H1 (cell line): ENCODE measurements at regions not wholly inside any gene's neighbourhood (a gene's known extent, or its start where the extent isn't known, plus 50 kb on each side); places are given as distances from the start of the nearest gene placed in this dataset.
A peak's percentile ranks its signal among the peaks of the same experiment; 100 is the strongest.

Experiments
- CTCF ChIA-PET: fragments of 300-600 bp; sonication (Branson Sonifier 250); formaldehyde crosslinking; loops from one replicate; lab custom pipeline; 2021; ENCODE audit not compliant: partially characterized antibody; lab: Charles Lee
- POLR2A ChIA-PET: fragments of 300-600 bp; sonication (Branson Sonifier 250); formaldehyde crosslinking; loops from one replicate; lab custom pipeline; 2021; ENCODE audit warnings: inconsistent platforms; ENCODE audit not compliant: partially characterized antibody; lab: Charles Lee
- DNase-seq, 2 experiments: peaks; one replicate each; pipeline versions ENCODE4 v3.0.0 to v3.0.0-alpha.2; 2010 to 2022; ENCODE audit warnings: low spot score in 2 of 2, low read depth in 1 of 2, mixed read lengths in 1 of 2
- FAIRE-seq: peaks from 2 replicates; lab custom pipeline; 2011; peaks lifted over from hg19 to GRCh38; lab: Jason Lieb, UNC
- H2AFZ ChIP-seq: 2 replicates; pipeline ENCODE4 v1.8.1; 2012; ENCODE audit warnings: low read length, inconsistent platforms
- H2AK5ac ChIP-seq: 2 replicates; pipeline ENCODE4 v1.6.1; 2013; ENCODE audit warnings: low read depth, low read length
- H2BK120ac ChIP-seq: replicated peaks from 2 replicates; pipeline ENCODE3; 2013; ENCODE audit warnings: low read depth, low read length, inconsistent platforms
- H2BK12ac ChIP-seq: 2 replicates; pipeline ENCODE4 v1.6.1; 2013; ENCODE audit warnings: low read depth, low read length
- H2BK15ac ChIP-seq: 2 replicates; pipeline ENCODE4 v1.6.1; 2013; ENCODE audit warnings: low read length
- H2BK20ac ChIP-seq: 2 replicates; pipeline ENCODE4 v1.6.1; 2013; ENCODE audit warnings: low read length
- H2BK5ac ChIP-seq: 2 replicates; pipeline ENCODE4 v1.6.1; 2013; ENCODE audit warnings: low read depth, low read length
- H3K14ac ChIP-seq: 2 replicates; pipeline ENCODE4 v1.6.1; 2013; ENCODE audit warnings: inconsistent platforms; ENCODE audit not compliant: insufficient read length
- H3K18ac ChIP-seq: 2 replicates; pipeline ENCODE4 v1.6.1; 2013; ENCODE audit warnings: low read length; ENCODE audit errors: extremely low read depth
- H3K23ac ChIP-seq: 2 replicates; pipeline ENCODE4 v1.6.1; 2013; ENCODE audit warnings: inconsistent platforms; ENCODE audit not compliant: insufficient read length
- H3K23me2 ChIP-seq: 2 replicates; pipeline ENCODE4 v1.6.1; 2013; ENCODE audit warnings: low read depth, low read length
- H3K27ac ChIP-seq: 2 replicates; pipeline ENCODE4 v1.6.1; 2011; ENCODE audit warnings: low read depth, low read length, inconsistent platforms
- H3K27me3 ChIP-seq, 4 experiments: replicated peaks in 1 of 4; 1 replicate in 1 of 4; 2 replicates in 3 of 4; pipeline versions ENCODE4 v1.6.1 to v1.8.1; 2011 to 2013; ENCODE audit warnings: low read length in 3 of 4, mild to moderate bottlenecking in 3 of 4, inconsistent platforms in 2 of 4, mixed read lengths in 2 of 4, moderate library complexity in 1 of 4; ENCODE audit not compliant: control insufficient read depth in 3 of 4, insufficient read depth in 3 of 4; ENCODE audit errors: extremely low read depth in 1 of 4
- H3K36me3 ChIP-seq, 4 experiments: 2 replicates each; pipeline versions ENCODE4 v1.6.1 to v1.8.1; 2011 to 2013; ENCODE audit warnings: mild to moderate bottlenecking in 4 of 4, low read length in 3 of 4, moderate library complexity in 2 of 4, control low read depth in 1 of 4, inconsistent platforms in 1 of 4; ENCODE audit not compliant: insufficient read depth in 4 of 4, control insufficient read depth in 2 of 4
- H3K4ac ChIP-seq: replicated peaks from 2 replicates; pipeline ENCODE3; 2013; ENCODE audit warnings: low read length, low read depth, mixed read lengths, inconsistent platforms; ENCODE audit not compliant: insufficient read length
- H3K4me1 ChIP-seq, 4 experiments: replicated peaks in 1 of 4; 1 replicate in 1 of 4; 2 replicates in 3 of 4; pipeline versions ENCODE4 v1.6.1 to v1.8.1; 2011 to 2013; ENCODE audit warnings: low read length in 3 of 4, inconsistent platforms in 2 of 4, mixed read lengths in 1 of 4; ENCODE audit not compliant: insufficient read depth in 4 of 4, control insufficient read depth in 3 of 4
- H3K4me2 ChIP-seq, 2 experiments: 2 replicates each; pipeline versions ENCODE4 v1.6.1 to v1.8.1; 2011 to 2013; ENCODE audit warnings: low read depth in 2 of 2, low read length in 2 of 2, control low read depth in 1 of 2, inconsistent platforms in 1 of 2, mild to moderate bottlenecking in 1 of 2; ENCODE audit not compliant: insufficient read depth in 1 of 2
- H3K4me3 ChIP-seq, 4 experiments: fragments of 200-600, 300-600 bp in 1 of 4; sonication (generic), shearing (Covaris generic), sonication (Bioruptor Twin) in 1 of 4; 2 replicates each; pipeline versions ENCODE4 v1.5.1 to v1.8.1; 2011 to 2016; ENCODE audit warnings: low read length in 4 of 4, low read depth in 3 of 4, control low read depth in 2 of 4, inconsistent platforms in 2 of 4, mild to moderate bottlenecking in 2 of 4, mixed read lengths in 1 of 4, moderate library complexity in 1 of 4; ENCODE audit not compliant: insufficient read depth in 2 of 4; ENCODE audit errors: extremely low read depth in 1 of 4
- H3K56ac ChIP-seq: replicated peaks from 2 replicates; pipeline ENCODE3; 2013; ENCODE audit warnings: low read depth, mild to moderate bottlenecking, mixed read lengths, low read length, inconsistent platforms; ENCODE audit not compliant: insufficient read length
- H3K79me1 ChIP-seq: 2 replicates; pipeline ENCODE4 v1.6.1; 2013; ENCODE audit warnings: low read depth, low read length, control low read depth
- H3K79me2 ChIP-seq, 2 experiments: 2 replicates each; pipeline versions ENCODE4 v1.6.1 to v1.8.1; 2012 to 2013; ENCODE audit warnings: low read length in 2 of 2, mild to moderate bottlenecking in 2 of 2, inconsistent platforms in 1 of 2; ENCODE audit not compliant: insufficient read depth in 2 of 2, control insufficient read depth in 1 of 2
- H3K9ac ChIP-seq, 4 experiments: replicated peaks in 1 of 4; 1 replicate in 1 of 4; 2 replicates in 3 of 4; pipeline versions ENCODE4 v1.6.1 to v1.8.1; 2011 to 2013; ENCODE audit warnings: low read depth in 3 of 4, low read length in 3 of 4, control low read depth in 2 of 4, mild to moderate bottlenecking in 2 of 4, moderate library complexity in 2 of 4, inconsistent platforms in 1 of 4; ENCODE audit errors: extremely low read depth in 1 of 4
- H3K9me3 ChIP-seq, 2 experiments: 2 replicates each; pipeline versions ENCODE4 v1.6.1 to v1.8.1; 2012 to 2013; ENCODE audit warnings: mild to moderate bottlenecking in 2 of 2, moderate library complexity in 2 of 2, control low read depth in 1 of 2, inconsistent platforms in 1 of 2, low read depth in 1 of 2, low read length in 1 of 2, mixed read lengths in 1 of 2; ENCODE audit not compliant: insufficient read depth in 2 of 2
- H4K20me1 ChIP-seq, 2 experiments: replicated peaks in 1 of 2; 2 replicates each; pipeline versions ENCODE3 to v1.8.1; 2011 to 2013; ENCODE audit warnings: inconsistent platforms in 2 of 2, low read length in 2 of 2, mild to moderate bottlenecking in 1 of 2; ENCODE audit not compliant: insufficient read depth in 2 of 2, control insufficient read depth in 1 of 2
- H4K5ac ChIP-seq: 2 replicates; pipeline ENCODE4 v1.6.1; 2013; ENCODE audit warnings: low read length, low read depth, mixed read lengths, inconsistent platforms; ENCODE audit not compliant: insufficient read length
- H4K8ac ChIP-seq: 2 replicates; pipeline ENCODE4 v1.8.0; 2013; ENCODE audit warnings: mild to moderate bottlenecking, moderate library complexity, low read length, inconsistent platforms; ENCODE audit not compliant: insufficient read depth; ENCODE audit errors: extremely low read depth
- H4K91ac ChIP-seq: replicated peaks from 2 replicates; pipeline ENCODE3; 2013; ENCODE audit warnings: low read length, mixed read lengths, inconsistent platforms; ENCODE audit not compliant: insufficient read length
- ASH2L ChIP-seq: fragments of 200-600, 300-600 bp; sonication (generic); IDR thresholded peaks from one replicate; pipeline ENCODE4 v1.7.1; 2017; ENCODE audit warnings: low read length
- ATF3 ChIP-seq: IDR thresholded peaks from 2 replicates; pipeline ENCODE4 v1.6.1; 2011; ENCODE audit warnings: low read depth, mild to moderate bottlenecking, low read length; ENCODE audit not compliant: insufficient read depth
- CBX5 ChIP-seq: fragments of 300-800, 300-1000 bp; sonication (generic); IDR thresholded peaks from 2 replicates; pipeline ENCODE4 v1.7.1; 2016; ENCODE audit warnings: antibody characterized with exemption, low read length, low read depth
- CBX8 ChIP-seq: fragments of 300-800, 300-1000 bp; sonication (generic); IDR thresholded peaks from 2 replicates; pipeline ENCODE4 v1.7.1; 2016; ENCODE audit warnings: low read depth, low read length, borderline replicate concordance
- CEBPB ChIP-seq: IDR thresholded peaks from 2 replicates; pipeline ENCODE4 v1.6.1; 2012; ENCODE audit warnings: low read depth, low read length
- EGR1 ChIP-seq: IDR thresholded peaks from 2 replicates; pipeline ENCODE4 v1.6.1; 2011; ENCODE audit warnings: low read depth, low read length, borderline replicate concordance
- HDAC2 ChIP-seq, 2 experiments: fragments of 300-600 bp in 1 of 2; sonication (generic) in 1 of 2; IDR thresholded peaks; 2 replicates each; pipeline ENCODE4 v1.6.1; 2011 to 2012; ENCODE audit warnings: low read depth in 2 of 2, low read length in 2 of 2, mild to moderate bottlenecking in 2 of 2, moderate library complexity in 2 of 2, borderline replicate concordance in 1 of 2, inconsistent platforms in 1 of 2
- KDM5A ChIP-seq: fragments of 200-600 bp; IDR thresholded peaks from 2 replicates; pipeline ENCODE4 v1.7.1; 2012; ENCODE audit warnings: mild to moderate bottlenecking, low read length, inconsistent platforms, mixed read lengths
- MAFK ChIP-seq: IDR thresholded peaks from 2 replicates; pipeline ENCODE4 v1.6.1; 2012; ENCODE audit warnings: low read depth, mild to moderate bottlenecking, improper control_type of control experiment, low read length
- NANOG ChIP-seq: IDR thresholded peaks from 2 replicates; pipeline ENCODE4 v1.6.1; 2011; ENCODE audit warnings: low read length, low read depth, mild to moderate bottlenecking, inconsistent platforms; ENCODE audit not compliant: insufficient read depth, poor library complexity, severe bottlenecking
- NRF1 ChIP-seq: IDR thresholded peaks from 2 replicates; pipeline ENCODE4 v1.6.1; 2011; ENCODE audit warnings: mild to moderate bottlenecking, low read depth, low read length, improper control_type of control experiment
- POLR2AphosphoS5 ChIP-seq: IDR thresholded peaks from 2 replicates; pipeline ENCODE4 v1.6.1; 2011; ENCODE audit warnings: low read depth, low read length
- POU5F1 ChIP-seq: IDR thresholded peaks from 2 replicates; pipeline ENCODE4 v1.6.1; 2011; ENCODE audit warnings: low read depth, mild to moderate bottlenecking, low read length, moderate library complexity
- SP4 ChIP-seq: IDR thresholded peaks from 2 replicates; pipeline ENCODE4 v1.6.1; 2012; ENCODE audit warnings: low read length, inconsistent platforms
- SUZ12 ChIP-seq: fragments of 200-600 bp; sonication (generic); IDR thresholded peaks from 2 replicates; pipeline ENCODE4 v1.6.1; 2012; ENCODE audit warnings: mild to moderate bottlenecking, inconsistent platforms, low read length, moderate library complexity, mixed read lengths
- TCF12 ChIP-seq: IDR thresholded peaks from 2 replicates; pipeline ENCODE4 v1.6.1; 2011; ENCODE audit warnings: low read depth, mild to moderate bottlenecking, low read length
- WGBS, 2 experiments: shearing (Covaris generic) in 1 of 2; methylation state at CpG; one replicate each; pipeline versions ENCODE4 v1.1.6 to v1.1.7; 2013 to 2015; ENCODE audit warnings: low lambda C conversion rate in 2 of 2, mixed read lengths in 2 of 2, inconsistent platforms in 1 of 2, low coverage in 1 of 2, missing lambda C conversion rate in 1 of 2; ENCODE audit not compliant: insufficient replicate concordance in 2 of 2, insufficient coverage in 1 of 2, insufficient read length in 1 of 2; ENCODE audit errors: extremely low coverage in 1 of 2, missing lambda C conversion rate in 1 of 2; 5-methylcytosine and 5-hydroxymethylcytosine counted together

GRCh38 chr5:164482351-164482750 is 976.9 kb downstream of the MAT2B start:
- FAIRE-seq: no peak
- TF ChIP-seq HDAC2 (IDR thresholded peaks at IDR 0.05; ENCODE audit: borderline replicate concordance in 1 of 2, low read depth in 2 of 2, low read length in 2 of 2) (no peak), POU5F1 (no peak), MAFK (no peak), CEBPB (no peak), POLR2AphosphoS5 (no peak), SUZ12 (no peak), ASH2L (no peak), CBX5 (no peak), KDM5A (no peak), TCF12 (no peak), ATF3 (no peak), CBX8 (no peak), SP4 (no peak), NRF1 (no peak), EGR1 (no peak), NANOG (no peak)

More at GRCh38 chr5:164482351-164482750, 976.9 kb downstream of the MAT2B start:
- no peak for DNase-seq
- H3K9me3 ChIP-seq: no peaks in the 10 kb centered on the region
- H4K8ac ChIP-seq: no peak overlapping the region
- no peaks in the 10 kb centered on the region for H3K79me2 ChIP-seq
- H3K9ac ChIP-seq: no peak overlapping the region
- H3K18ac ChIP-seq: no peak overlapping the region
- no peak overlapping the region for H3K14ac ChIP-seq
- H3K4me3 ChIP-seq: no peak overlapping the region
- ChIA-PET POLR2A (no interaction called here), CTCF (interaction anchor here (1.1 kb wide), 2 partner anchors 11 to 469 kb away, joined by 3 to 5 read pairs; no protein-coding TSS in a partner anchor)
- H2BK20ac ChIP-seq: no peak overlapping the region
- no peak overlapping the region for H3K4me2 ChIP-seq
- H4K20me1 ChIP-seq: no peaks in the 10 kb centered on the region
- no peak overlapping the region for H2BK120ac ChIP-seq
- no peak overlapping the region for H3K4ac ChIP-seq
- WGBS, 2 experiments: 88% methylated on average over 2 of the region's 2 CpGs; no CpG with 5 or more reads in 1 of the 2 experiments
- no peak overlapping the region for H2BK5ac ChIP-seq
- no peak overlapping the region for H4K91ac ChIP-seq
- no peak overlapping the region for H2BK12ac ChIP-seq
- no peaks in the 10 kb centered on the region for H3K36me3 ChIP-seq
- H3K27ac ChIP-seq: no peak overlapping the region
- no peak overlapping the region for H3K56ac ChIP-seq
- H3K4me1 ChIP-seq: no peaks in the 10 kb centered on the region
- H2AFZ ChIP-seq: 0 out of 2 replicates have a peak overlapping the region, but pooled peaks have one; percentile 46
- no peak overlapping the region for H3K23ac ChIP-seq
- H3K27me3 ChIP-seq: no peaks in the 10 kb centered on the region
- H2AK5ac ChIP-seq: no peak overlapping the region
- H3K79me1 ChIP-seq: no peaks in the 10 kb centered on the region
- no peaks in the 10 kb centered on the region for H3K23me2 ChIP-seq
- H4K5ac ChIP-seq: no peak overlapping the region
- no peak overlapping the region for H2BK15ac ChIP-seq
